ENCODE measurements at regions not wholly inside any gene's neighbourhood (a gene's known extent, or its start where the extent isn't known, plus 50 kb on each side); places are given as distances from the start of the nearest gene placed in this dataset.
"Not testable (repeated sequence)": the region's sequence is repeated elsewhere in the genome, so short reads cannot be mapped to it uniquely, and the experiment has no call there.

GRCh38 chr4:25474690-25475089, 97.6 kb downstream of the ANAPC4 start:
- no peak for ATAC-seq

GRCh38 chr4:25477221-25477620, 100.2 kb downstream of the ANAPC4 start:
- ATAC-seq: no peak

- ATAC-seq: no peak
Observed at GRCh38 chr4:25481648-25482047, 104.6 kb downstream of the ANAPC4 start.

- ATAC-seq: peak in 1 of 2 donors; percentile 20
Observed at GRCh38 chr4:25484243-25484721, 107.2 kb downstream of the ANAPC4 start.

GRCh38 chr4:25485104-25485503, 108.0 kb downstream of the ANAPC4 start:
- ATAC-seq: no peak

- ATAC-seq: no peak
Observed at GRCh38 chr4:25486171-25486570, 109.1 kb downstream of the ANAPC4 start.

- ATAC-seq: no peak
Observed at GRCh38 chr4:25487155-25487554, 110.1 kb downstream of the ANAPC4 start.

- no peak for ATAC-seq
Observed at GRCh38 chr4:25489253-25489797, 112.3 kb downstream of the ANAPC4 start.

GRCh38 chr4:25493466-25493865, 116.4 kb downstream of the ANAPC4 start:
- no peak for ATAC-seq

- ATAC-seq: no peak
Observed at GRCh38 chr4:25494166-25494565, 117.1 kb downstream of the ANAPC4 start.

GRCh38 chr4:25500626-25501316, 123.7 kb downstream of the ANAPC4 start:
- ATAC-seq: no peak

- no peak for ATAC-seq
Observed at GRCh38 chr4:25502115-25502514, 125.1 kb downstream of the ANAPC4 start.

- ATAC-seq: no peak
Observed at GRCh38 chr4:25503779-25504178, 126.7 kb downstream of the ANAPC4 start.

- no peak for ATAC-seq
Observed at GRCh38 chr4:25504932-25505636, 128.0 kb downstream of the ANAPC4 start.

- no peak for ATAC-seq
Observed at GRCh38 chr4:25505637-25505991, 128.6 kb downstream of the ANAPC4 start.

- no peak for ATAC-seq
Observed at GRCh38 chr4:25506032-25506571, 129.0 kb downstream of the ANAPC4 start.

- ATAC-seq: no peak
Observed at GRCh38 chr4:25509646-25510045, 132.6 kb downstream of the ANAPC4 start.

GRCh38 chr4:25511823-25512222, 134.8 kb downstream of the ANAPC4 start:
- ATAC-seq: not testable (repeated sequence)

GRCh38 chr4:25513814-25514213, 136.8 kb downstream of the ANAPC4 start:
- no peak for ATAC-seq

GRCh38 chr4:25523405-25523804, 132.2 kb upstream of the SLC34A2 start:
- ATAC-seq: no peak

- ATAC-seq: no peak
Observed at GRCh38 chr4:25524663-25525062, 131.0 kb upstream of the SLC34A2 start.

- ATAC-seq: no peak
Observed at GRCh38 chr4:25525896-25526295, 129.8 kb upstream of the SLC34A2 start.

GRCh38 chr4:25527034-25527433, 128.6 kb upstream of the SLC34A2 start:
- no peak for ATAC-seq

GRCh38 chr4:25528391-25528790, 127.3 kb upstream of the SLC34A2 start:
- no peak for ATAC-seq
